Panc1 (cell line): ENCODE measurements at regions not wholly inside any gene's neighbourhood (a gene's known extent, or its start where the extent isn't known, plus 50 kb on each side); places are given as distances from the start of the nearest gene placed in this dataset.

ENCODE experiments used
- ATAC-seq: fragments of 200-7000 bp; cut with Tn5 transposase; 2 replicates; pipeline ENCODE4 v1.9.1; 2020; ENCODE audit warnings: mild to moderate bottlenecking, moderate library complexity
- BruUV-seq: library from RNA; stranded (reverse); fragments of 400-500 nt; replicated peaks from 2 replicates; lab custom pipeline; 2021; lab: Mats Ljungman, UMichigan
- CTCF ChIA-PET: fragments of 300-600 bp; sonication (Branson Sonifier 250); formaldehyde crosslinking; loops from one replicate; lab custom pipeline; 2022; ENCODE audit warnings: antibody characterized with exemption; lab: Charles Lee
- POLR2A ChIA-PET: fragments of 300-600 bp; sonication (Branson Sonifier 250); formaldehyde crosslinking; loops from one replicate; lab custom pipeline; 2022; ENCODE audit warnings: antibody characterized with exemption; lab: Charles Lee
- DNase-seq: peaks from one replicate; pipeline ENCODE4 v3.0.0-alpha.2; 2010; ENCODE audit warnings: low read depth, low spot score
- H3K27ac ChIP-seq: 2 replicates; pipeline ENCODE4 v1.5.1; 2011; ENCODE audit warnings: mild to moderate bottlenecking, low read length, inconsistent platforms
- H3K27me3 ChIP-seq: fragments of 200-500 bp; sonication (Bioruptor generic); 2 replicates; pipeline ENCODE4 v1.6.0; 2014; ENCODE audit warnings: low read length, inconsistent platforms; ENCODE audit not compliant: control insufficient read depth, insufficient read depth
- H3K36me3 ChIP-seq: fragments of 200-500 bp; sonication (Bioruptor generic); 2 replicates; pipeline ENCODE4 v1.5.1; 2014; ENCODE audit warnings: inconsistent platforms, mild to moderate bottlenecking, low read length, moderate library complexity; ENCODE audit not compliant: control insufficient read depth, insufficient read depth
- H3K4me1 ChIP-seq: 2 replicates; pipeline ENCODE4 v1.5.1; 2011; ENCODE audit warnings: inconsistent platforms, mild to moderate bottlenecking, low read length, moderate library complexity; ENCODE audit not compliant: control insufficient read depth, insufficient read depth
- H3K4me3 ChIP-seq, 2 experiments: 2 replicates each; pipeline ENCODE4 v1.5.1; 2011 to 2012; ENCODE audit warnings: low read depth in 2 of 2, low read length in 2 of 2, mild to moderate bottlenecking in 2 of 2, inconsistent platforms in 1 of 2, moderate library complexity in 1 of 2
- H3K9me3 ChIP-seq: fragments of 200-500 bp; sonication (Bioruptor generic); 2 replicates; pipeline ENCODE4 v1.5.1; 2014; ENCODE audit warnings: low read depth, mild to moderate bottlenecking, inconsistent platforms, low read length, moderate library complexity; ENCODE audit not compliant: control insufficient read depth, insufficient read depth
- CTCF ChIP-seq: fragments of 450-650 bp; IDR thresholded peaks from 2 replicates; pipeline ENCODE4 v1.5.1; 2017; ENCODE audit warnings: mild to moderate bottlenecking
- POLR2AphosphoS5 ChIP-seq: IDR thresholded peaks from 2 replicates; pipeline ENCODE4 v1.6.1; 2012; ENCODE audit warnings: mild to moderate bottlenecking, low read depth, low read length, moderate library complexity
- SIN3A ChIP-seq: IDR thresholded peaks from 2 replicates; pipeline ENCODE4 v1.6.1; 2012; ENCODE audit warnings: low read depth, mild to moderate bottlenecking, low read length, moderate library complexity, borderline replicate concordance; ENCODE audit not compliant: insufficient read depth
- TCF7L2 ChIP-seq: IDR thresholded peaks from 2 replicates; pipeline ENCODE4 v1.6.1; 2011; ENCODE audit warnings: mild to moderate bottlenecking, low read depth, low read length, inconsistent platforms
- in situ Hi-C: cut with HindIII; loops from 2 replicates; pipeline ENCODE4 v1.10.0; 2016; ENCODE audit warnings: low sequenced_read_pairs, low pct_unique_long_range_greater_than_20kb
- intact Hi-C: fragments of 100-400 bp; cut with micrococcal nuclease; formaldehyde crosslinking; loops from one replicate; pipeline ENCODE4 v1.10.0; 2022; ENCODE audit not compliant: unreplicated experiment
- TF ChIP-seq, protein P1 (sequence below), 2 experiments: IDR thresholded peaks; 2 replicates each; pipeline ENCODE4 v1.6.1; 2011 to 2012; ENCODE audit warnings: low read depth in 2 of 2, control low read depth in 1 of 2, low read length in 1 of 2, mild to moderate bottlenecking in 1 of 2, moderate library complexity in 1 of 2; ENCODE audit not compliant: insufficient read depth in 1 of 2

- H3K27ac ChIP-seq, result peak overlapping the region; percentile 90
- ATAC-seq (no peak), DNase-seq (no peak)
- H3K4me3 ChIP-seq, result no peak overlapping the region
- CTCF ChIA-PET, result no interaction called here
- BruUV-seq, result no TSS peak
- H3K36me3 ChIP-seq, result no peaks in the 10 kb centered on the region
- in situ Hi-C loops, result no loop called here
- H3K4me1 ChIP-seq, result peaks cover 56% of the 10 kb centered on the region
- intact Hi-C loops, result no loop called here
- POLR2A ChIA-PET, result no interaction called here
- H3K9me3 ChIP-seq, result no peaks in the 10 kb centered on the region; the same call in 1 of the 2 replicates
- TF ChIP-seq CTCF (no peak), SIN3A (no peak), TCF7L2 (no peak), POLR2AphosphoS5 (no peak)
- TF ChIP-seq, protein P1, sequence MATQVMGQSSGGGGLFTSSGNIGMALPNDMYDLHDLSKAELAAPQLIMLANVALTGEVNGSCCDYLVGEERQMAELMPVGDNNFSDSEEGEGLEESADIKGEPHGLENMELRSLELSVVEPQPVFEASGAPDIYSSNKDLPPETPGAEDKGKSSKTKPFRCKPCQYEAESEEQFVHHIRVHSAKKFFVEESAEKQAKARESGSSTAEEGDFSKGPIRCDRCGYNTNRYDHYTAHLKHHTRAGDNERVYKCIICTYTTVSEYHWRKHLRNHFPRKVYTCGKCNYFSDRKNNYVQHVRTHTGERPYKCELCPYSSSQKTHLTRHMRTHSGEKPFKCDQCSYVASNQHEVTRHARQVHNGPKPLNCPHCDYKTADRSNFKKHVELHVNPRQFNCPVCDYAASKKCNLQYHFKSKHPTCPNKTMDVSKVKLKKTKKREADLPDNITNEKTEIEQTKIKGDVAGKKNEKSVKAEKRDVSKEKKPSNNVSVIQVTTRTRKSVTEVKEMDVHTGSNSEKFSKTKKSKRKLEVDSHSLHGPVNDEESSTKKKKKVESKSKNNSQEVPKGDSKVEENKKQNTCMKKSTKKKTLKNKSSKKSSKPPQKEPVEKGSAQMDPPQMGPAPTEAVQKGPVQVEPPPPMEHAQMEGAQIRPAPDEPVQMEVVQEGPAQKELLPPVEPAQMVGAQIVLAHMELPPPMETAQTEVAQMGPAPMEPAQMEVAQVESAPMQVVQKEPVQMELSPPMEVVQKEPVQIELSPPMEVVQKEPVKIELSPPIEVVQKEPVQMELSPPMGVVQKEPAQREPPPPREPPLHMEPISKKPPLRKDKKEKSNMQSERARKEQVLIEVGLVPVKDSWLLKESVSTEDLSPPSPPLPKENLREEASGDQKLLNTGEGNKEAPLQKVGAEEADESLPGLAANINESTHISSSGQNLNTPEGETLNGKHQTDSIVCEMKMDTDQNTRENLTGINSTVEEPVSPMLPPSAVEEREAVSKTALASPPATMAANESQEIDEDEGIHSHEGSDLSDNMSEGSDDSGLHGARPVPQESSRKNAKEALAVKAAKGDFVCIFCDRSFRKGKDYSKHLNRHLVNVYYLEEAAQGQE (IDR thresholded peaks at IDR 0.05; ENCODE audit: insufficient read depth in 1 of 2, low read depth in 2 of 2, low read length in 1 of 2), result no peak
- H3K27me3 ChIP-seq, result no peaks in the 10 kb centered on the region
Measured at GRCh38 chr12:46438719-46439319, 66.2 kb upstream of the SLC38A2 start.

GRCh38 chr12:46438256-46438655 is 65.7 kb upstream of the SLC38A2 start:
- Histone ChIP-seq H3K27ac (peak overlapping the region; percentile 90), H3K4me3 (no peak overlapping the region), H3K9me3 (no peaks in the 10 kb centered on the region; the same call in 1 of the 2 replicates), H3K36me3 (no peaks in the 10 kb centered on the region), H3K27me3 (no peaks in the 10 kb centered on the region), H3K4me1 (peaks cover 60% of the 10 kb centered on the region)
- DNase-seq (no peak), ATAC-seq (no peak)
- BruUV-seq, result no TSS peak
- intact Hi-C loops, result no loop called here
- TF ChIP-seq SIN3A, result no peak
- in situ Hi-C loops, result no loop called here
- CTCF ChIA-PET, result no interaction called here
- POLR2A ChIA-PET, result no interaction called here

- in situ Hi-C loops, result no loop called here
- Histone ChIP-seq H3K4me3 (no peak overlapping the region), H3K9me3 (no peaks in the 10 kb centered on the region; the same call in 1 of the 2 replicates), H3K27me3 (no peaks in the 10 kb centered on the region), H3K27ac (peak overlapping the region; percentile 90), H3K36me3 (no peaks in the 10 kb centered on the region), H3K4me1 (peaks cover 60% of the 10 kb centered on the region)
- ChIA-PET POLR2A (no interaction called here), CTCF (no interaction called here)
- no peak for DNase-seq
- no peak for ATAC-seq
- no TSS peak for BruUV-seq
- intact Hi-C loops, result no loop called here
- TF ChIP-seq, protein P1 (IDR thresholded peaks at IDR 0.05; ENCODE audit: insufficient read depth in 1 of 2, low read depth in 2 of 2, low read length in 1 of 2), result no peak
- no peak for TF ChIP-seq SIN3A
- no peak for TF ChIP-seq POLR2AphosphoS5
- TF ChIP-seq CTCF, result no peak
- no peak for TF ChIP-seq TCF7L2
Measured at GRCh38 chr12:46437469-46437868, 64.9 kb upstream of the SLC38A2 start.
